ENCODE measurements at regions not wholly inside any gene's neighbourhood (a gene's known extent, or its start where the extent isn't known, plus 50 kb on each side); places are given as distances from the start of the nearest gene placed in this dataset.
"Not testable (repeated sequence)": the region's sequence is repeated elsewhere in the genome, so short reads cannot be mapped to it uniquely, and the experiment has no call there.

GRCh38 chr12:71312768-71313403 is 126.7 kb upstream of the LGR5 start:
- FAIRE-seq (no peak), DNase-seq (no peak)
- intact Hi-C loops (cut with DNase I) = no loop called here
- H3K27me3 ChIP-seq (ENCODE audit: control insufficient read depth, insufficient read depth, low read length) = no peaks in the 10 kb centered on the region
- H3K4me3 ChIP-seq (ENCODE audit: low read length in 3 of 3) = no peak overlapping the region
- no peak for TF ChIP-seq CTCF (IDR thresholded peaks at IDR 0.05; ENCODE audit: borderline replicate concordance, extremely low read depth, insufficient read depth)
- no peaks in the 10 kb centered on the region for H3K4me1 ChIP-seq (ENCODE audit: control insufficient read depth in 2 of 3, insufficient read depth in 2 of 3, low read depth in 1 of 3, low read length in 3 of 3)
- H3K36me3 ChIP-seq (ENCODE audit: control insufficient read depth in 2 of 3, insufficient read depth in 3 of 3, low read length in 3 of 3) = no peaks in the 10 kb centered on the region
- no peak overlapping the region for H3K27ac ChIP-seq (ENCODE audit: low read depth in 2 of 2, low read length in 2 of 2)
- no peak overlapping the region for H3K9ac ChIP-seq (ENCODE audit: low read length in 3 of 3)
- peaks cover 0 to 3% (median 0%) of the 10 kb centered on the region in 3 donors for H3K9me3 ChIP-seq (ENCODE audit: control insufficient read depth in 2 of 3, insufficient read depth in 1 of 3, low read length in 3 of 3)

GRCh38 chr12:71311611-71312010 is 128.0 kb upstream of the LGR5 start:
- H3K4me3 ChIP-seq (ENCODE audit: low read length in 3 of 3); H3K9me3 ChIP-seq (ENCODE audit: control insufficient read depth in 2 of 3, insufficient read depth in 1 of 3, low read length in 3 of 3); H3K27me3 ChIP-seq (ENCODE audit: control insufficient read depth, insufficient read depth, low read length); H3K36me3 ChIP-seq (ENCODE audit: control insufficient read depth in 2 of 3, insufficient read depth in 3 of 3, low read length in 3 of 3); intact Hi-C loops (cut with DNase I); DNase-seq; H3K27ac ChIP-seq (ENCODE audit: low read depth in 2 of 2, low read length in 2 of 2); H3K9ac ChIP-seq (ENCODE audit: low read length in 3 of 3); H3K4me1 ChIP-seq (ENCODE audit: control insufficient read depth in 2 of 3, insufficient read depth in 2 of 3, low read depth in 1 of 3, low read length in 3 of 3); FAIRE-seq: not testable (repeated sequence)

- DNase-seq (no peak), FAIRE-seq (no peak)
- no peaks in the 10 kb centered on the region for H3K27me3 ChIP-seq (ENCODE audit: control insufficient read depth, insufficient read depth, low read length)
- no peak overlapping the region for H3K4me3 ChIP-seq (ENCODE audit: low read length in 3 of 3)
- H3K4me1 ChIP-seq (ENCODE audit: control insufficient read depth in 2 of 3, insufficient read depth in 2 of 3, low read depth in 1 of 3, low read length in 3 of 3) = no peaks in the 10 kb centered on the region
- H3K9ac ChIP-seq (ENCODE audit: low read length in 3 of 3) = no peak overlapping the region
- H3K27ac ChIP-seq (ENCODE audit: low read depth in 2 of 2, low read length in 2 of 2) = no peak overlapping the region
- intact Hi-C loops (cut with DNase I) = no loop called here
- H3K36me3 ChIP-seq (ENCODE audit: control insufficient read depth in 2 of 3, insufficient read depth in 3 of 3, low read length in 3 of 3) = no peaks in the 10 kb centered on the region
- no peak for TF ChIP-seq CTCF (IDR thresholded peaks at IDR 0.05; ENCODE audit: borderline replicate concordance, extremely low read depth, insufficient read depth)
- no peaks in the 10 kb centered on the region for H3K9me3 ChIP-seq (ENCODE audit: control insufficient read depth in 2 of 3, insufficient read depth in 1 of 3, low read length in 3 of 3)
Observed at GRCh38 chr12:71306808-71307207, 132.8 kb upstream of the LGR5 start.

- Histone ChIP-seq H3K27ac (ENCODE audit: low read depth in 2 of 2, low read length in 2 of 2) (no peak overlapping the region), H3K27me3 (ENCODE audit: control insufficient read depth, insufficient read depth, low read length) (no peaks in the 10 kb centered on the region), H3K4me1 (ENCODE audit: control insufficient read depth in 2 of 3, insufficient read depth in 2 of 3, low read depth in 1 of 3, low read length in 3 of 3) (no peaks in the 10 kb centered on the region), H3K4me3 (ENCODE audit: low read length in 3 of 3) (no peak overlapping the region), H3K36me3 (ENCODE audit: control insufficient read depth in 2 of 3, insufficient read depth in 3 of 3, low read length in 3 of 3) (no peaks in the 10 kb centered on the region), H3K9ac (ENCODE audit: low read length in 3 of 3) (no peak overlapping the region), H3K9me3 (ENCODE audit: control insufficient read depth in 2 of 3, insufficient read depth in 1 of 3, low read length in 3 of 3) (no peaks in the 10 kb centered on the region)
- TF ChIP-seq CTCF (IDR thresholded peaks at IDR 0.05; ENCODE audit: borderline replicate concordance, extremely low read depth, insufficient read depth) = no peak
- intact Hi-C loops (cut with DNase I) = no loop called here
- FAIRE-seq (no peak), DNase-seq (no peak)
Observed at GRCh38 chr12:71304306-71304705, 135.3 kb upstream of the LGR5 start.

Measured in kidney (tissue), 13 donors.